GM12878 (cell line): ENCODE measurements at regions not wholly inside any gene's neighbourhood (a gene's known extent, or its start where the extent isn't known, plus 50 kb on each side); places are given as distances from the start of the nearest gene placed in this dataset.

Experiments used
- ATAC-seq: fragments of 200-7000 bp; cut with Tn5 transposase; 3 replicates; pipeline ENCODE4 v1.9.1; 2020; ENCODE audit warnings: mild to moderate bottlenecking, moderate library complexity
- BruUV-seq: library from RNA; stranded (reverse); fragments of 400-500 nt; replicated peaks from 2 replicates; lab custom pipeline; 2021; lab: Mats Ljungman, UMichigan
- CTCF ChIA-PET: fragments of 300-600 bp; sonication (Branson Sonifier 250); formaldehyde crosslinking; extraction: SDS; loops from one replicate; lab custom pipeline; 2021; ENCODE audit warnings: inconsistent platforms; lab: Yijun Ruan, JAX
- POLR2A ChIA-PET: fragments of 350-600 bp; formaldehyde crosslinking; extraction: SDS; loops from one replicate; lab custom pipeline; 2021; ENCODE audit warnings: inconsistent platforms; lab: Charles Lee
- RAD21 ChIA-PET: fragments of 300-600 bp; sonication (Branson Sonifier 250); formaldehyde crosslinking; loops from one replicate; lab custom pipeline; 2023; ENCODE audit warnings: antibody characterized with exemption; ENCODE audit not compliant: unreplicated experiment; lab: Charles Lee
- SMC1A ChIA-PET: fragments of 300-600 bp; sonication (Branson Sonifier 250); formaldehyde crosslinking; loops from one replicate; lab custom pipeline; 2023; ENCODE audit not compliant: unreplicated experiment, uncharacterized antibody; lab: Charles Lee
- DNase-seq: peaks from one replicate; pipeline ENCODE4 v3.0.0-alpha.2; 2011; ENCODE audit warnings: low read depth, low spot score
- FAIRE-seq: peaks from 3 replicates; lab custom pipeline; 2011; peaks lifted over from hg19 to GRCh38; lab: Jason Lieb, UNC
- H2AFZ ChIP-seq: 2 replicates; pipeline ENCODE4 v1.6.0; 2011; ENCODE audit warnings: low read depth, low read length, control low read depth; ENCODE audit not compliant: control insufficient read depth
- H3K27ac ChIP-seq: 2 replicates; pipeline ENCODE4 v1.5.1; 2011; ENCODE audit warnings: control low read depth; ENCODE audit not compliant: control insufficient read depth, insufficient read depth
- H3K27me3 ChIP-seq, 2 experiments: replicated peaks in 1 of 2; 2 replicates each; pipeline versions ENCODE4 v1.6.0 to v1.6.1; 2011; ENCODE audit warnings: low read length in 1 of 2; ENCODE audit not compliant: control insufficient read depth in 2 of 2, insufficient read depth in 2 of 2
- H3K36me3 ChIP-seq, 2 experiments: 2 replicates each; pipeline ENCODE4 v1.5.1; 2011; ENCODE audit warnings: low read length in 1 of 2; ENCODE audit not compliant: control insufficient read depth in 2 of 2, insufficient read depth in 2 of 2
- H3K4me1 ChIP-seq: 2 replicates; pipeline ENCODE4 v1.6.1; 2011; ENCODE audit warnings: mild to moderate bottlenecking, low read length, moderate library complexity, mixed read lengths; ENCODE audit not compliant: control insufficient read depth, insufficient read depth
- H3K4me2 ChIP-seq: 2 replicates; pipeline ENCODE4 v1.6.0; 2011; ENCODE audit warnings: control low read depth; ENCODE audit not compliant: control insufficient read depth, insufficient read depth
- H3K4me3 ChIP-seq: fragments of 200-600 bp; sonication (generic); 2 replicates; pipeline ENCODE4 v1.5.1; 2016
- H3K79me2 ChIP-seq: 2 replicates; pipeline ENCODE4 v1.6.0; 2011; ENCODE audit warnings: low read length; ENCODE audit not compliant: control insufficient read depth, insufficient read depth
- H3K9ac ChIP-seq: 2 replicates; pipeline ENCODE4 v1.8.0; 2011; ENCODE audit warnings: low read length, control low read depth, mixed read lengths; ENCODE audit not compliant: control insufficient read depth, insufficient read depth
- H3K9me3 ChIP-seq: replicated peaks from 3 replicates; pipeline ENCODE4 v1.5.1; 2011; ENCODE audit warnings: mild to moderate bottlenecking, low read length; ENCODE audit not compliant: control insufficient read depth, insufficient read depth
- H4K20me1 ChIP-seq: 2 replicates; pipeline ENCODE4 v1.6.0; 2011; ENCODE audit not compliant: control insufficient read depth, insufficient read depth
- ATF3 ChIP-seq: IDR thresholded peaks from 2 replicates; pipeline ENCODE4 v1.6.1; 2011; ENCODE audit warnings: low read depth, mild to moderate bottlenecking, low read length, moderate library complexity, borderline replicate concordance; ENCODE audit errors: extremely low read depth
- CBX5 ChIP-seq: sonication (generic); IDR thresholded peaks from 2 replicates; pipeline ENCODE4 v1.6.1; 2016; ENCODE audit warnings: low read depth, moderate library complexity, mild to moderate bottlenecking, inconsistent platforms
- E2F4 ChIP-seq: IDR thresholded peaks from 2 replicates; pipeline ENCODE4 v1.6.1; 2012; ENCODE audit warnings: low read depth, low read length, improper control_type of control experiment
- EGR1 ChIP-seq, 2 experiments: IDR thresholded peaks; 1 replicate in 1 of 2; 2 replicates in 1 of 2; pipeline ENCODE4 v1.6.1; 2011 to 2012; ENCODE audit warnings: low read depth in 2 of 2, low read length in 2 of 2, borderline replicate concordance in 1 of 2, mild to moderate bottlenecking in 1 of 2, moderate library complexity in 1 of 2
- HCFC1 ChIP-seq: fragments of 150-350 bp; IDR thresholded peaks from 2 replicates; pipeline ENCODE4 v1.6.1; 2014; ENCODE audit warnings: low read length
- HDAC2 ChIP-seq: fragments of 200-600 bp; sonication (generic); IDR thresholded peaks from 2 replicates; pipeline ENCODE4 v1.6.1; 2017
- JUND ChIP-seq: IDR thresholded peaks from 2 replicates; pipeline ENCODE4 v1.6.1; 2012; ENCODE audit warnings: low read depth, mild to moderate bottlenecking, low read length, improper control_type of control experiment, moderate library complexity
- MEF2A ChIP-seq: IDR thresholded peaks from 2 replicates; pipeline ENCODE4 v1.6.1; 2011; ENCODE audit warnings: low read depth, mild to moderate bottlenecking, low read length, moderate library complexity; ENCODE audit not compliant: insufficient read depth
- MEF2B ChIP-seq: fragments of 450-650 bp; IDR thresholded peaks from 2 replicates; pipeline ENCODE4 v1.6.1; 2018; ENCODE audit warnings: mild to moderate bottlenecking, moderate library complexity; ENCODE audit not compliant: partially characterized antibody, poor library complexity, severe bottlenecking
- NFYA ChIP-seq: IDR thresholded peaks from 2 replicates; pipeline ENCODE4 v1.6.1; 2011; ENCODE audit warnings: low read depth, mild to moderate bottlenecking, low read length, improper control_type of control experiment, borderline replicate concordance
- NFYB ChIP-seq: IDR thresholded peaks from 2 replicates; pipeline ENCODE4 v1.6.1; 2011; ENCODE audit warnings: low read depth, mild to moderate bottlenecking, low read length, improper control_type of control experiment, moderate library complexity; ENCODE audit not compliant: insufficient read depth
- PAX5 ChIP-seq: IDR thresholded peaks from 2 replicates; pipeline ENCODE4 v1.6.1; 2011; ENCODE audit warnings: low read depth, low read length, borderline replicate concordance
- PBX3 ChIP-seq: IDR thresholded peaks from 2 replicates; pipeline ENCODE4 v1.6.1; 2011; ENCODE audit warnings: mild to moderate bottlenecking, low read depth, low read length, moderate library complexity; ENCODE audit not compliant: insufficient replicate concordance
- RUNX3 ChIP-seq: IDR thresholded peaks from 2 replicates; pipeline ENCODE4 v1.6.1; 2012; ENCODE audit warnings: low read length, inconsistent platforms
- ZNF24 ChIP-seq: fragments of 450-650 bp; IDR thresholded peaks from 2 replicates; pipeline ENCODE4 v1.6.1; 2017; ENCODE audit warnings: antibody characterized with exemption, mild to moderate bottlenecking
- WGBS: methylation state at CpG from one replicate; pipeline ENCODE4 v1.1.6; 2016; ENCODE audit warnings: low lambda C conversion rate; ENCODE audit not compliant: insufficient replicate concordance, insufficient coverage; ENCODE audit errors: missing lambda C conversion rate; 5-methylcytosine and 5-hydroxymethylcytosine counted together
- in situ Hi-C: fragments of 300-500 bp; cut with MboI; formaldehyde crosslinking; loops from 9 replicates; pipeline ENCODE4 v1.14.3; 2018; ENCODE audit warnings: mixed read lengths
- intact Hi-C: fragments of 100-400 bp; cut with micrococcal nuclease; formaldehyde crosslinking; loops from one replicate; pipeline ENCODE4 v1.14.2; 2022; ENCODE audit not compliant: unreplicated experiment

GRCh38 chr9:12212860-12213259 lies 480.3 kb upstream of the TYRP1 start:
- no peaks in the 10 kb centered on the region; the same call in 2 of the 3 replicates for H3K9me3 ChIP-seq
- no peak for DNase-seq
- no peak overlapping the region for H3K4me2 ChIP-seq
- no peak for ATAC-seq
- intact Hi-C loops (no loop called here), in situ Hi-C loops (no loop called here)
- no peaks in the 10 kb centered on the region for H3K79me2 ChIP-seq
- H3K36me3 ChIP-seq = no peaks in the 10 kb centered on the region
- H3K4me3 ChIP-seq = no peak overlapping the region
- SMC1A ChIA-PET = no interaction called here
- no peaks in the 10 kb centered on the region for H3K4me1 ChIP-seq
- TF ChIP-seq PAX5 (no peak), HDAC2 (no peak), JUND (no peak), EGR1 (IDR thresholded peaks at IDR 0.05; ENCODE audit: borderline replicate concordance in 1 of 2, low read depth in 2 of 2, low read length in 2 of 2) (no peak), CBX5 (no peak), ATF3 (no peak)
- POLR2A ChIA-PET = no interaction called here
- no peak overlapping the region for H3K9ac ChIP-seq
- H2AFZ ChIP-seq = no peak overlapping the region
- no peaks in the 10 kb centered on the region for H4K20me1 ChIP-seq
- H3K27ac ChIP-seq = no peak overlapping the region
- CTCF ChIA-PET = no interaction called here
- FAIRE-seq = no peak
- BruUV-seq = no TSS peak
- no peaks in the 10 kb centered on the region for H3K27me3 ChIP-seq
- RAD21 ChIA-PET = no interaction called here
- 0% methylated on average over 3 of the region's 3 CpGs for WGBS

GRCh38 chr9:12221470-12221869 lies 471.7 kb upstream of the TYRP1 start:
- no TSS peak for BruUV-seq
- no peak for FAIRE-seq
- ATAC-seq = no peak

More at GRCh38 chr9:12221470-12221869, 471.7 kb upstream of the TYRP1 start:
- POLR2A ChIA-PET = no interaction called here
- Histone ChIP-seq H3K9me3 (no peaks in the 10 kb centered on the region), H4K20me1 (no peaks in the 10 kb centered on the region), H2AFZ (no peak overlapping the region), H3K4me1 (no peaks in the 10 kb centered on the region), H3K4me2 (no peak overlapping the region), H3K27ac (no peak overlapping the region), H3K36me3 (no peaks in the 10 kb centered on the region), H3K9ac (no peak overlapping the region), H3K27me3 (no peaks in the 10 kb centered on the region), H3K79me2 (no peaks in the 10 kb centered on the region), H3K4me3 (no peak overlapping the region)
- DNase-seq = no peak
- TF ChIP-seq HCFC1 (no peak), MEF2A (no peak), NFYA (no peak), E2F4 (no peak), PBX3 (no peak), RUNX3 (no peak), NFYB (no peak), MEF2B (no peak), ZNF24 (no peak)
- intact Hi-C loops (no loop called here), in situ Hi-C loops (no loop called here)
- CTCF ChIA-PET = no interaction called here
- RAD21 ChIA-PET = no interaction called here
- SMC1A ChIA-PET = no interaction called here
- WGBS = 0% methylated on average over 1 of the region's 1 CpG
